K562 (cell line): ENCODE measurements at regions not wholly inside any gene's neighbourhood (a gene's known extent, or its start where the extent isn't known, plus 50 kb on each side); places are given as distances from the start of the nearest gene placed in this dataset.

Experiments
- ATAC-seq: fragments of 200-7000 bp; cut with Tn5 transposase; 3 replicates; pipeline ENCODE4 v1.9.1; 2020; ENCODE audit warnings: moderate library complexity
- BruUV-seq: library from RNA; stranded (reverse); fragments of 400-500 nt; replicated peaks from 2 replicates; lab custom pipeline; 2021; lab: Mats Ljungman, UMichigan
- CTCF ChIA-PET: fragments of 300-600 bp; formaldehyde crosslinking; extraction: SDS; loops from one replicate; lab custom pipeline; 2021; ENCODE audit warnings: low intra/inter-chr PET ratio; lab: Yijun Ruan, JAX
- POLR2A ChIA-PET: fragments of 300-600, 350-650 bp; sonication (Branson Sonifier 250); formaldehyde crosslinking; extraction: SDS; loops from one replicate; lab custom pipeline; 2021; ENCODE audit warnings: antibody characterized with exemption, inconsistent platforms; lab: Yijun Ruan, JAX
- DNase-seq, 4 experiments: peaks; one replicate each; pipeline versions ENCODE4 v3.0.0 to v3.0.0-alpha.2; 2011 to 2018; ENCODE audit warnings: low spot score in 3 of 4, mixed read lengths in 3 of 4; ENCODE audit errors: extremely low read depth in 1 of 4
- FAIRE-seq: peaks from 2 replicates; lab custom pipeline; 2011; peaks lifted over from hg19 to GRCh38; lab: Jason Lieb, UNC
- H2AFZ ChIP-seq: 2 replicates; pipeline ENCODE4 v1.6.0; 2011; ENCODE audit warnings: low read depth, low read length, control low read depth, inconsistent platforms
- H3K27ac ChIP-seq: fragments of 200-600 bp; 3 replicates; pipeline ENCODE4 v1.8.0; 2011; ENCODE audit warnings: low read depth, mild to moderate bottlenecking, control low read depth, inconsistent platforms, low read length, moderate library complexity, mixed read lengths; ENCODE audit errors: extremely low read depth
- H3K27me3 ChIP-seq, 2 experiments: fragments of 300-600 bp in 1 of 2; 2 replicates in 1 of 2; 3 replicates in 1 of 2; pipeline versions ENCODE4 v1.6.0 to v1.8.0; 2011; ENCODE audit warnings: inconsistent platforms in 2 of 2, low read length in 2 of 2, mild to moderate bottlenecking in 1 of 2, mixed read lengths in 1 of 2, moderate library complexity in 1 of 2; ENCODE audit not compliant: control insufficient read depth in 2 of 2, insufficient read depth in 2 of 2
- H3K36me3 ChIP-seq: fragments of 300-600 bp; 3 replicates; pipeline ENCODE4 v1.8.0; 2011; ENCODE audit warnings: mild to moderate bottlenecking, low read length, inconsistent platforms; ENCODE audit not compliant: control insufficient read depth, insufficient read depth
- H3K4me1 ChIP-seq, 2 experiments: fragments of 200-600 bp in 1 of 2; replicated peaks in 1 of 2; 2 replicates in 1 of 2; 3 replicates in 1 of 2; pipeline versions ENCODE4 v1.5.1 to v1.8.0; 2011; ENCODE audit warnings: inconsistent platforms in 2 of 2, low read length in 2 of 2, mild to moderate bottlenecking in 1 of 2, mixed read lengths in 1 of 2, moderate library complexity in 1 of 2; ENCODE audit not compliant: control insufficient read depth in 2 of 2, insufficient read depth in 2 of 2
- H3K4me2 ChIP-seq: 2 replicates; pipeline ENCODE4 v1.6.1; 2011; ENCODE audit warnings: low read length, control low read depth, inconsistent platforms, mixed read lengths; ENCODE audit not compliant: insufficient read depth
- H3K4me3 ChIP-seq: fragments of 200-600 bp; sonication (generic), shearing (Covaris generic); 2 replicates; pipeline ENCODE4 v1.5.1; 2016; ENCODE audit warnings: control low read depth, inconsistent platforms
- H3K79me2 ChIP-seq: fragments of 200-600 bp; 3 replicates; pipeline ENCODE4 v1.8.0; 2011; ENCODE audit warnings: low read length, inconsistent platforms; ENCODE audit not compliant: control insufficient read depth, insufficient read depth
- H3K9ac ChIP-seq, 2 experiments: 2 replicates each; pipeline versions ENCODE4 v1.6.0 to v1.6.1; 2011; ENCODE audit warnings: low read depth in 2 of 2, low read length in 2 of 2, control low read depth in 1 of 2, inconsistent platforms in 1 of 2, mild to moderate bottlenecking in 1 of 2, mixed read lengths in 1 of 2; ENCODE audit not compliant: insufficient read depth in 1 of 2
- H3K9me1 ChIP-seq: one replicate; pipeline ENCODE4 v1.6.0; 2011; ENCODE audit warnings: inconsistent platforms, mild to moderate bottlenecking, low read length, moderate library complexity; ENCODE audit not compliant: control insufficient read depth, insufficient read depth
- H3K9me3 ChIP-seq: replicated peaks from 2 replicates; pipeline ENCODE4 v1.5.1; 2011; ENCODE audit warnings: low read depth, low read length, inconsistent platforms; ENCODE audit not compliant: control insufficient read depth, insufficient read depth
- H4K20me1 ChIP-seq: replicated peaks from 2 replicates; pipeline ENCODE4 v1.6.1; 2011; ENCODE audit warnings: low read length, inconsistent platforms, mixed read lengths; ENCODE audit not compliant: control insufficient read depth, insufficient read depth
- ARID3B ChIP-seq: fragments of 250-450 bp; sonication (Bioruptor Pico); IDR thresholded peaks from 2 replicates; pipeline ENCODE4 v1.4.0; 2020; ENCODE audit warnings: borderline replicate concordance
- ASH1L ChIP-seq: fragments of 450-650 bp; IDR thresholded peaks from 2 replicates; pipeline ENCODE4 v1.6.1; 2018; ENCODE audit warnings: borderline replicate concordance, mild to moderate bottlenecking, low read depth; ENCODE audit not compliant: partially characterized antibody
- MTA3 ChIP-seq: fragments of 450-650 bp; formaldehyde crosslinking; IDR thresholded peaks from 2 replicates; pipeline ENCODE4 v1.6.1; 2017; ENCODE audit warnings: mild to moderate bottlenecking, borderline replicate concordance
- STAT5B ChIP-seq: fragments of 250-450 bp; sonication (Bioruptor Pico); IDR thresholded peaks from 2 replicates; pipeline ENCODE4 v1.8.0; 2021; ENCODE audit warnings: mild to moderate bottlenecking, inconsistent platforms
- ZEB2 ChIP-seq: fragments of 450-650 bp; IDR thresholded peaks from 2 replicates; pipeline ENCODE4 v1.6.1; 2016
- ZNF436 ChIP-seq: fragments of 250-450, 450-650 bp; sonication (Bioruptor Pico); formaldehyde crosslinking; IDR thresholded peaks from 2 replicates; pipeline ENCODE4 v1.7.0; 2020; ENCODE audit warnings: mild to moderate bottlenecking
- WGBS: fragments of 100-300 bp; shearing (Covaris generic); methylation state at CpG from one replicate; pipeline ENCODE4 v1.1.6; 2016; ENCODE audit warnings: low coverage, mixed read lengths; ENCODE audit not compliant: insufficient coverage; ENCODE audit errors: missing lambda C conversion rate; 5-methylcytosine and 5-hydroxymethylcytosine counted together
- in situ Hi-C: fragments of 300-500 bp; cut with MboI; formaldehyde crosslinking; loops from 4 replicates; pipeline ENCODE4 v1.15.0; 2018; ENCODE audit warnings: inconsistent platforms, mixed read lengths
- intact Hi-C: fragments of 100-400 bp; cut with micrococcal nuclease; formaldehyde crosslinking; loops from 2 replicates; pipeline ENCODE4 v1.14.2; 2022

- CTCF ChIA-PET: no interaction called here
Measured at GRCh38 chr6:12528136-12528535, 188.4 kb upstream of the PHACTR1 start.

More at GRCh38 chr6:12528136-12528535, 188.4 kb upstream of the PHACTR1 start:
- Histone ChIP-seq H3K9me1 (no peaks in the 10 kb centered on the region), H3K4me3 (no peak overlapping the region), H3K9me3 (no peaks in the 10 kb centered on the region), H3K79me2 (no peaks in the 10 kb centered on the region), H2AFZ (no peak overlapping the region), H3K4me1 (no peaks in the 10 kb centered on the region), H3K36me3 (no peaks in the 10 kb centered on the region), H3K27ac (no peak overlapping the region), H3K4me2 (no peak overlapping the region), H3K9ac (no peak overlapping the region), H4K20me1 (no peaks in the 10 kb centered on the region), H3K27me3 (peaks cover 0 to 3% of the 10 kb centered on the region in 2 experiments; a peak in 1 of 5 replicates)
- no TSS peak for BruUV-seq
- ATAC-seq: no peak
- POLR2A ChIA-PET: no interaction called here
- intact Hi-C loops: no loop called here
- 0% methylated on average over 5 of the region's 5 CpGs for WGBS
- DNase-seq: no peak
- in situ Hi-C loops: no loop called here
- no peak for TF ChIP-seq ASH1L
- TF ChIP-seq MTA3: no peak
- no peak for TF ChIP-seq ARID3B (CRISPR knock-in tag)
- no peak for TF ChIP-seq STAT5B (CRISPR knock-in tag)
- TF ChIP-seq ZNF436 (CRISPR knock-in tag): no peak
- TF ChIP-seq ZEB2: no peak
- FAIRE-seq: no peak
